H1 (cell line): ENCODE measurements at regions not wholly inside any gene's neighbourhood (a gene's known extent, or its start where the extent isn't known, plus 50 kb on each side); places are given as distances from the start of the nearest gene placed in this dataset.

Experiments
- CBX5 ChIP-seq: fragments of 300-800, 300-1000 bp; sonication (generic); IDR thresholded peaks from 2 replicates; pipeline ENCODE4 v1.7.1; 2016; ENCODE audit warnings: antibody characterized with exemption, low read length, low read depth
- CEBPB ChIP-seq: IDR thresholded peaks from 2 replicates; pipeline ENCODE4 v1.6.1; 2012; ENCODE audit warnings: low read depth, low read length
- CHD2 ChIP-seq: IDR thresholded peaks from 2 replicates; pipeline ENCODE4 v1.6.1; 2012; ENCODE audit warnings: low read length, improper control_type of control experiment
- EGR1 ChIP-seq: IDR thresholded peaks from 2 replicates; pipeline ENCODE4 v1.6.1; 2011; ENCODE audit warnings: low read depth, low read length, borderline replicate concordance
- EP300 ChIP-seq, 2 experiments: IDR thresholded peaks; 1 replicate in 1 of 2; 2 replicates in 1 of 2; pipeline ENCODE4 v1.6.1; 2011 to 2012; ENCODE audit warnings: low read depth in 2 of 2, low read length in 2 of 2, mild to moderate bottlenecking in 2 of 2, borderline replicate concordance in 1 of 2, inconsistent platforms in 1 of 2, moderate library complexity in 1 of 2
- KDM1A ChIP-seq: fragments of 200-600, 300-600 bp; sonication (generic); IDR thresholded peaks from 2 replicates; pipeline ENCODE4 v1.7.1; 2016; ENCODE audit warnings: mild to moderate bottlenecking, low read length, borderline replicate concordance
- POLR2A ChIP-seq, 2 experiments: IDR thresholded peaks; 1 replicate in 1 of 2; 2 replicates in 1 of 2; pipeline ENCODE4 v1.6.1; 2011; ENCODE audit warnings: low read depth in 2 of 2, low read length in 2 of 2, mild to moderate bottlenecking in 2 of 2; ENCODE audit errors: control extremely low read depth in 1 of 2
- POLR2AphosphoS5 ChIP-seq: IDR thresholded peaks from 2 replicates; pipeline ENCODE4 v1.6.1; 2011; ENCODE audit warnings: low read depth, low read length
- RNF2 ChIP-seq: fragments of 200-900, 300-1000 bp; sonication (generic); IDR thresholded peaks from 2 replicates; pipeline ENCODE4 v1.7.1; 2016; ENCODE audit warnings: borderline replicate concordance, low read depth, mild to moderate bottlenecking, antibody characterized with exemption, low read length; ENCODE audit not compliant: poor library complexity, severe bottlenecking; ENCODE audit errors: missing control alignments
- SIN3A ChIP-seq, 2 experiments: IDR thresholded peaks in 1 of 2; conservative IDR thresholded peaks in 1 of 2; 2 replicates each; pipeline ENCODE4 v1.6.1; 2011 to 2012; ENCODE audit warnings: low read length in 2 of 2, improper control_type of control experiment in 1 of 2, low read depth in 1 of 2, mild to moderate bottlenecking in 1 of 2
- SIRT6 ChIP-seq: IDR thresholded peaks from one replicate; pipeline ENCODE4 v1.7.1; 2012; ENCODE audit warnings: low read length, inconsistent platforms
- TEAD4 ChIP-seq: IDR thresholded peaks from 2 replicates; pipeline ENCODE4 v1.6.1; 2012; ENCODE audit warnings: low read depth, low read length, inconsistent platforms, mixed read lengths
- TF ChIP-seq, protein P1 (sequence below), 3 experiments: IDR thresholded peaks; 1 replicate in 2 of 3; 2 replicates in 1 of 3; pipeline versions ENCODE4 v1.5.1 to v1.6.1; 2011; ENCODE audit warnings: low read length in 3 of 3, mild to moderate bottlenecking in 3 of 3, inconsistent platforms in 2 of 3, low read depth in 1 of 3, moderate library complexity in 1 of 3; ENCODE audit not compliant: insufficient read depth in 1 of 3; ENCODE audit errors: control extremely low read depth in 1 of 3
- TF ChIP-seq, protein P2 (sequence below): IDR thresholded peaks from 2 replicates; pipeline ENCODE4 v1.6.1; 2012; ENCODE audit warnings: low read length, inconsistent platforms

DNA sequence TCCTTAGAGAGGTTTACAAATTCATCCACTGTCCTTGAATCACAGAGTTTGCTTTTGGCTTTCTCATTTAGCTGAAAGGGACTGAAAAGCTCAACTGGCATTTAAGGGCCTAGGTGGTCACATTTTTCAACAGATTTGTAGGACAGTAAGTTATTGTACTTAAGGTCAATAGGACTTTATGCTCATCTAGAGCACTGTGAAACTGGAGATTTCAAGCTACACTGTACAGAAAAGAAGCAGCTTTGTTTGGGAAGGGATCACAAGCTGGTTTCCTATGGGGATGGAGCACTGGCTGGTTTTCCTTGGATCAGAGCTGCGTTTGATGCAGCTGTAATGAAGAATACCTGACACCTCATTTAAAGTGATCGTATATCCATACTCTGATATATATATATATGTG, 482.7 kb downstream of the FBXO15 start:
- no peak for TF ChIP-seq EGR1
- no peak for TF ChIP-seq POLR2AphosphoS5
- TF ChIP-seq, protein P1, sequence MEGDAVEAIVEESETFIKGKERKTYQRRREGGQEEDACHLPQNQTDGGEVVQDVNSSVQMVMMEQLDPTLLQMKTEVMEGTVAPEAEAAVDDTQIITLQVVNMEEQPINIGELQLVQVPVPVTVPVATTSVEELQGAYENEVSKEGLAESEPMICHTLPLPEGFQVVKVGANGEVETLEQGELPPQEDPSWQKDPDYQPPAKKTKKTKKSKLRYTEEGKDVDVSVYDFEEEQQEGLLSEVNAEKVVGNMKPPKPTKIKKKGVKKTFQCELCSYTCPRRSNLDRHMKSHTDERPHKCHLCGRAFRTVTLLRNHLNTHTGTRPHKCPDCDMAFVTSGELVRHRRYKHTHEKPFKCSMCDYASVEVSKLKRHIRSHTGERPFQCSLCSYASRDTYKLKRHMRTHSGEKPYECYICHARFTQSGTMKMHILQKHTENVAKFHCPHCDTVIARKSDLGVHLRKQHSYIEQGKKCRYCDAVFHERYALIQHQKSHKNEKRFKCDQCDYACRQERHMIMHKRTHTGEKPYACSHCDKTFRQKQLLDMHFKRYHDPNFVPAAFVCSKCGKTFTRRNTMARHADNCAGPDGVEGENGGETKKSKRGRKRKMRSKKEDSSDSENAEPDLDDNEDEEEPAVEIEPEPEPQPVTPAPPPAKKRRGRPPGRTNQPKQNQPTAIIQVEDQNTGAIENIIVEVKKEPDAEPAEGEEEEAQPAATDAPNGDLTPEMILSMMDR (IDR thresholded peaks at IDR 0.05; ENCODE audit: control extremely low read depth in 1 of 3, insufficient read depth in 1 of 3, low read depth in 1 of 3, low read length in 3 of 3) = no peak
- TF ChIP-seq SIRT6 = no peak
- no peak for TF ChIP-seq TEAD4
- no peak for TF ChIP-seq CBX5
- no peak for TF ChIP-seq SIN3A (conservative IDR thresholded peaks at IDR 0.05 in 1 of 2, IDR thresholded peaks at IDR 0.05 in 1 of 2; ENCODE audit: low read depth in 1 of 2, low read length in 2 of 2)
- TF ChIP-seq CHD2 = no peak
- TF ChIP-seq EP300 (IDR thresholded peaks at IDR 0.05; ENCODE audit: borderline replicate concordance in 1 of 2, low read depth in 2 of 2, low read length in 2 of 2) = no peak
- no peak for TF ChIP-seq KDM1A
- TF ChIP-seq, protein P2, sequence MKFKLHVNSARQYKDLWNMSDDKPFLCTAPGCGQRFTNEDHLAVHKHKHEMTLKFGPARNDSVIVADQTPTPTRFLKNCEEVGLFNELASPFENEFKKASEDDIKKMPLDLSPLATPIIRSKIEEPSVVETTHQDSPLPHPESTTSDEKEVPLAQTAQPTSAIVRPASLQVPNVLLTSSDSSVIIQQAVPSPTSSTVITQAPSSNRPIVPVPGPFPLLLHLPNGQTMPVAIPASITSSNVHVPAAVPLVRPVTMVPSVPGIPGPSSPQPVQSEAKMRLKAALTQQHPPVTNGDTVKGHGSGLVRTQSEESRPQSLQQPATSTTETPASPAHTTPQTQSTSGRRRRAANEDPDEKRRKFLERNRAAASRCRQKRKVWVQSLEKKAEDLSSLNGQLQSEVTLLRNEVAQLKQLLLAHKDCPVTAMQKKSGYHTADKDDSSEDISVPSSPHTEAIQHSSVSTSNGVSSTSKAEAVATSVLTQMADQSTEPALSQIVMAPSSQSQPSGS = no peak
- no peak for TF ChIP-seq POLR2A (IDR thresholded peaks at IDR 0.05; ENCODE audit: control extremely low read depth in 1 of 2, low read depth in 2 of 2, low read length in 2 of 2)
- TF ChIP-seq CEBPB = no peak
- TF ChIP-seq RNF2 = no peak
